ENCODE measurements at regions not wholly inside any gene's neighbourhood (a gene's known extent, or its start where the extent isn't known, plus 50 kb on each side); places are given as distances from the start of the nearest gene placed in this dataset.

- TF ChIP-seq RAD21 (IDR thresholded peaks at IDR 0.05; ENCODE audit: low read length) (no peak), POLR2A (IDR thresholded peaks at IDR 0.05; ENCODE audit: low read depth, low read length) (no peak), CEBPB (IDR thresholded peaks at IDR 0.05; ENCODE audit: low read depth, low read length) (no peak), RCOR1 (IDR thresholded peaks at IDR 0.05; ENCODE audit: insufficient replicate concordance, low read length) (no peak), FOS (IDR thresholded peaks at IDR 0.05; ENCODE audit: low read depth, low read length) (no peak), MXI1 (IDR thresholded peaks at IDR 0.05; ENCODE audit: borderline replicate concordance, low read depth, low read length) (no peak), MAZ (IDR thresholded peaks at IDR 0.05; ENCODE audit: borderline replicate concordance, low read depth, low read length) (no peak), MAFK (IDR thresholded peaks at IDR 0.05; ENCODE audit: low read depth, low read length) (no peak)
- TF ChIP-seq, protein P1, sequence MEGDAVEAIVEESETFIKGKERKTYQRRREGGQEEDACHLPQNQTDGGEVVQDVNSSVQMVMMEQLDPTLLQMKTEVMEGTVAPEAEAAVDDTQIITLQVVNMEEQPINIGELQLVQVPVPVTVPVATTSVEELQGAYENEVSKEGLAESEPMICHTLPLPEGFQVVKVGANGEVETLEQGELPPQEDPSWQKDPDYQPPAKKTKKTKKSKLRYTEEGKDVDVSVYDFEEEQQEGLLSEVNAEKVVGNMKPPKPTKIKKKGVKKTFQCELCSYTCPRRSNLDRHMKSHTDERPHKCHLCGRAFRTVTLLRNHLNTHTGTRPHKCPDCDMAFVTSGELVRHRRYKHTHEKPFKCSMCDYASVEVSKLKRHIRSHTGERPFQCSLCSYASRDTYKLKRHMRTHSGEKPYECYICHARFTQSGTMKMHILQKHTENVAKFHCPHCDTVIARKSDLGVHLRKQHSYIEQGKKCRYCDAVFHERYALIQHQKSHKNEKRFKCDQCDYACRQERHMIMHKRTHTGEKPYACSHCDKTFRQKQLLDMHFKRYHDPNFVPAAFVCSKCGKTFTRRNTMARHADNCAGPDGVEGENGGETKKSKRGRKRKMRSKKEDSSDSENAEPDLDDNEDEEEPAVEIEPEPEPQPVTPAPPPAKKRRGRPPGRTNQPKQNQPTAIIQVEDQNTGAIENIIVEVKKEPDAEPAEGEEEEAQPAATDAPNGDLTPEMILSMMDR (conservative IDR thresholded peaks at IDR 0.05; ENCODE audit: low read depth, low read length) = no peak
- TF ChIP-seq, protein P2, sequence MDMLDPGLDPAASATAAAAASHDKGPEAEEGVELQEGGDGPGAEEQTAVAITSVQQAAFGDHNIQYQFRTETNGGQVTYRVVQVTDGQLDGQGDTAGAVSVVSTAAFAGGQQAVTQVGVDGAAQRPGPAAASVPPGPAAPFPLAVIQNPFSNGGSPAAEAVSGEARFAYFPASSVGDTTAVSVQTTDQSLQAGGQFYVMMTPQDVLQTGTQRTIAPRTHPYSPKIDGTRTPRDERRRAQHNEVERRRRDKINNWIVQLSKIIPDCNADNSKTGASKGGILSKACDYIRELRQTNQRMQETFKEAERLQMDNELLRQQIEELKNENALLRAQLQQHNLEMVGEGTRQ (IDR thresholded peaks at IDR 0.05; ENCODE audit: low read depth, low read length) = no peak
Observed at GRCh38 chr9:109600142-109600541, 102.0 kb upstream of the PTPN3 start.

Data from IMR-90 (cell line).